Ascending aorta (tissue), 2 donors: ENCODE measurements at regions not wholly inside any gene's neighbourhood (a gene's known extent, or its start where the extent isn't known, plus 50 kb on each side); places are given as distances from the start of the nearest gene placed in this dataset.

Experiments used
- DNase-seq, 2 donors: peaks; one replicate each; pipeline ENCODE4 v3.0.0-alpha.2; 2019; ENCODE audit warnings: low spot score in 2 of 2
- H3K27ac ChIP-seq, 2 donors: fragments of 200-600 bp; sonication (generic); one replicate each; pipeline ENCODE4 v1.5.1; 2016 to 2017; ENCODE audit warnings: mild to moderate bottlenecking in 1 of 2
- H3K27me3 ChIP-seq: fragments of 200-600 bp; sonication (generic); one replicate; pipeline ENCODE4 v1.5.1; 2017
- H3K36me3 ChIP-seq, 2 donors: fragments of 200-600 bp; sonication (generic); one replicate each; pipeline ENCODE4 v1.5.1; 2016
- H3K4me1 ChIP-seq, 2 donors: fragments of 200-600 bp; sonication (generic); one replicate each; pipeline ENCODE4 v1.5.1; 2016 to 2017; ENCODE audit warnings: mild to moderate bottlenecking in 1 of 2
- H3K4me3 ChIP-seq, 2 donors: fragments of 200-600 bp; sonication (generic); one replicate each; pipeline ENCODE4 v1.5.1; 2016 to 2017; ENCODE audit warnings: mild to moderate bottlenecking in 1 of 2
- H3K9me3 ChIP-seq, 2 donors: fragments of 200-600 bp; sonication (generic); one replicate each; pipeline ENCODE4 v1.5.1; 2016
- intact Hi-C: fragments of 100-400 bp; cut with DNase I; formaldehyde crosslinking; loops from one replicate; pipeline ENCODE4 v1.15.1; 2023
- TF ChIP-seq, protein P1 (sequence below), 3 experiments: fragments of 200-600 bp in 2 of 3; fragments of 450-650 bp in 1 of 3; sonication (generic) in 2 of 3; IDR thresholded peaks; one replicate each; pipeline ENCODE4 v1.5.1; 2016 to 2019; ENCODE audit warnings: antibody characterized with exemption in 3 of 3, mild to moderate bottlenecking in 1 of 3, moderate library complexity in 1 of 3

DNA sequence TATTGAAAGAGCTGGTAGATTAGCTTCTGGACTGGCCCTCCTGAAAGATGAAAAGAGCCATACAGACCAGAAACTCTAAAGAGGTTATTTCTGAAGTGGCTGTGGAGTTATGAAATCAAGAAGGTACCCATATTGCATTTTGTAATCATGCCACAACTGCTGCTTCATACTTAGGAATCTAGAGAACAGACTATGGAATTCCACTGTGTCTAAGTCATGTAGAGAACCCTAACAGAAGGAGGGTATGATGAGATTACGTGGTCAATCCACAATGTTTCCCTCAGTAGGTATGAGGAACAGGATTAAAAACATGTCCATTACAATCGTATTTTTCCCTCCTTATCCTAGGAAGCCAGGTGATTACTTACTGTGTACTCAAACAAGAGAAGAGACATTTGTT lies 708.8 kb downstream of the RERGL start:
- TF ChIP-seq, protein P1, sequence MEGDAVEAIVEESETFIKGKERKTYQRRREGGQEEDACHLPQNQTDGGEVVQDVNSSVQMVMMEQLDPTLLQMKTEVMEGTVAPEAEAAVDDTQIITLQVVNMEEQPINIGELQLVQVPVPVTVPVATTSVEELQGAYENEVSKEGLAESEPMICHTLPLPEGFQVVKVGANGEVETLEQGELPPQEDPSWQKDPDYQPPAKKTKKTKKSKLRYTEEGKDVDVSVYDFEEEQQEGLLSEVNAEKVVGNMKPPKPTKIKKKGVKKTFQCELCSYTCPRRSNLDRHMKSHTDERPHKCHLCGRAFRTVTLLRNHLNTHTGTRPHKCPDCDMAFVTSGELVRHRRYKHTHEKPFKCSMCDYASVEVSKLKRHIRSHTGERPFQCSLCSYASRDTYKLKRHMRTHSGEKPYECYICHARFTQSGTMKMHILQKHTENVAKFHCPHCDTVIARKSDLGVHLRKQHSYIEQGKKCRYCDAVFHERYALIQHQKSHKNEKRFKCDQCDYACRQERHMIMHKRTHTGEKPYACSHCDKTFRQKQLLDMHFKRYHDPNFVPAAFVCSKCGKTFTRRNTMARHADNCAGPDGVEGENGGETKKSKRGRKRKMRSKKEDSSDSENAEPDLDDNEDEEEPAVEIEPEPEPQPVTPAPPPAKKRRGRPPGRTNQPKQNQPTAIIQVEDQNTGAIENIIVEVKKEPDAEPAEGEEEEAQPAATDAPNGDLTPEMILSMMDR (IDR thresholded peaks at IDR 0.05): no peak
- Histone ChIP-seq H3K36me3 (no peaks in the 10 kb centered on the region), H3K27me3 (no peaks in the 10 kb centered on the region), H3K4me3 (no peak overlapping the region), H3K27ac (no peak overlapping the region), H3K4me1 (no peaks in the 10 kb centered on the region), H3K9me3 (no peaks in the 10 kb centered on the region)
- intact Hi-C loops: no loop called here
- DNase-seq: no peak

DNA sequence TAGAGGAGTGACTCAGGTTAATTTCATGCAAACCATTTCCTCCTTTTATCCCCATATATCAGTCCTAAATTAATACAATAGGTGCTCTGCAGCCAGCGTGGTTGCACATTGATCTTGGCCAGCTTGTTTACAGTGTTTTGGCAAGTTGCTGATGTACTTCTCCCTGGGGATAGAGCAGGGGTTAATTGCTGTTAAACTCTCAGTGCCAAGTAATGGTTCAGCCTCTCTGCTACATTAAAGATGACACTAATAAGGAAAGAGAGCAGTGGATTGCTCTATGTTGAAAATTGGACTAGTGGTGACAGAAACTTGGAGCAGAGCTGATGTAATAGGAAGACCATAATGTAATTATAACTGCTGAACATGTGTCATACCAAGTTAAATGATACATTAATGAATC lies 717.5 kb downstream of the RERGL start:
- Histone ChIP-seq H3K4me3 (no peak overlapping the region), H3K27me3 (no peaks in the 10 kb centered on the region), H3K9me3 (no peaks in the 10 kb centered on the region), H3K36me3 (no peaks in the 10 kb centered on the region), H3K4me1 (no peaks in the 10 kb centered on the region), H3K27ac (no peak overlapping the region)
- intact Hi-C loops: no loop called here
- TF ChIP-seq, protein P1 (IDR thresholded peaks at IDR 0.05): no peak
- DNase-seq: no peak

DNA sequence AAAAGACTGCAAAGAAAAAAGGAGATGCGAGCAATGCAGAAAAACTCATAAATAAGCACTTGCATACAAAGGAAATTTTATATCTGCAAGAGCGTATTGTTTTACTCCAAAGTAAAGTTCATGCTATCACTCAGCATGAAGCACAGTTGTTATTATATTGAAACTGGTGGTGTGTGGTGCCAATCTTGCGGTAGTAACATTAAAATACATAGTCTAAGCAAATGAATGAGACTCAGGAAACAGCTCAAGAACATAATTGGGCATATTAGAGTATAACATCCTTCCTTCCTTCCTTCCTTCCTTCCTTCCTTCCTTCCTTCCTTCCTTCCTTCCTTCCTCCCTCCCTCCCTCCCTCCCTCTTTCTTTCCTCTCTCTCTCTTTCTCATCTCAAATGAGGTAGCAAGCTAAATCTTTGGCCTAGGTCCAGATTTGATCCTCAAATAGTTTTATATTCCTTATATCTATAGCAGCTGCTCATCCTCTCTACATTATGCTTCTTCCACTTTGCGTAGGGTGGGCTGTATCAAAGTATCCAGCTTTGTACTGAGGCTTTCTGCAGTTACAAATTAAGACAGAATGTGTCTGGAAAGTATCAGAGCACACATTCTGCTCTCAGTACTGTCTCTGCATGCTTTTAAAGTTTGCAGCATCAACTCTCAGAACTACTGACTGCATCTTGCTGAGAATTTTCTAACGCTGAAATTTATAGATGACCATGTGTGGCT lies 718.3 kb downstream of the RERGL start:
- DNase-seq: no peak
- Histone ChIP-seq H3K36me3 (no peaks in the 10 kb centered on the region), H3K4me1 (no peaks in the 10 kb centered on the region), H3K27ac (no peak overlapping the region), H3K4me3 (no peak overlapping the region), H3K9me3 (no peaks in the 10 kb centered on the region), H3K27me3 (no peaks in the 10 kb centered on the region)
- TF ChIP-seq, protein P1 (IDR thresholded peaks at IDR 0.05): no peak
- intact Hi-C loops: no loop called here

DNA sequence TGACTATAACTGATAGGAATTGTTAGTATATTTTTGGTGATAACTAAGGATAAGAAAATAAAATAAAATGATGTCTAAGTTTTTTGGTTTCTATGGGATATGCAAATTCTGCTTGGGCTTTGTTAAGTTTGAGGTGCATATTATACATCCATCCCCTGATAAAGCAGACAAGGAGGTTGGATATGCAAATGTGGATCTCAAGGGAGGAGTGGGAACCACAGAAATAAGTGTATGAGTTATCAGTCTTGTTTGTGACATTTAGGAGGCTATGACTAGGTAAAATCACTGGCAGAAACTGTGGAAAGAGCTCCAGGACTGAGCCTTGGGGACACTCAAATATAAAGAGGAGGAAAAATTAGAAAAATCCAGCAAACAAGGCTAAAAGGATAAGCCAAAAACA lies 719.4 kb downstream of the RERGL start:
- Histone ChIP-seq H3K27ac (no peak overlapping the region), H3K36me3 (no peaks in the 10 kb centered on the region), H3K4me1 (no peaks in the 10 kb centered on the region), H3K4me3 (no peak overlapping the region), H3K9me3 (no peaks in the 10 kb centered on the region), H3K27me3 (no peaks in the 10 kb centered on the region)
- DNase-seq: no peak
- TF ChIP-seq, protein P1 (IDR thresholded peaks at IDR 0.05): no peak
- intact Hi-C loops: no loop called here

DNA sequence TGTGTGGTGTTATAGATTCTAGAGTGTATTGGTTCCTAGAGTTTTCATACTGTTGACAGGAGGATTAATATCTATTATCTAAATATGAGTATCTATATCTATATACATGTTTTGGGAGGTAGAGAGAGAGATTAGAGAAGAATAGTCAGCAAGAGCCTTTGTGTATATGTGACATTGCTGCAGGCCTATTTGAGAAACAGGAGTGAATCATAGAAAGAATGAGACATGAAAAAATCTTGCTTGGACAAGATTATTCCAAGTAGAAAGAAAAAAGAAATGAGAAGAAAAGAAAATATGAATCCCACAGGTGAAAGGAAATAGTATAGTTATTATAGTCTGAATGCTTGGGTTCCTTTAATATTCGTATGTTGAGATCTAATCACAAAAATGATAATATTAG lies 720.4 kb downstream of the RERGL start:
- H3K4me3 ChIP-seq: no peak overlapping the region

More for the DNA sequence above, 720.4 kb downstream of the RERGL start:
- no peak for DNase-seq
- no peaks in the 10 kb centered on the region for H3K36me3 ChIP-seq
- H3K4me1 ChIP-seq: no peaks in the 10 kb centered on the region
- H3K27ac ChIP-seq: no peak overlapping the region
- intact Hi-C loops: no loop called here
- TF ChIP-seq, protein P1 (IDR thresholded peaks at IDR 0.05): no peak
- no peaks in the 10 kb centered on the region for H3K9me3 ChIP-seq
- no peaks in the 10 kb centered on the region for H3K27me3 ChIP-seq
